ENCODE measurements at regions not wholly inside any gene's neighbourhood (a gene's known extent, or its start where the extent isn't known, plus 50 kb on each side); places are given as distances from the start of the nearest gene placed in this dataset.

DNA sequence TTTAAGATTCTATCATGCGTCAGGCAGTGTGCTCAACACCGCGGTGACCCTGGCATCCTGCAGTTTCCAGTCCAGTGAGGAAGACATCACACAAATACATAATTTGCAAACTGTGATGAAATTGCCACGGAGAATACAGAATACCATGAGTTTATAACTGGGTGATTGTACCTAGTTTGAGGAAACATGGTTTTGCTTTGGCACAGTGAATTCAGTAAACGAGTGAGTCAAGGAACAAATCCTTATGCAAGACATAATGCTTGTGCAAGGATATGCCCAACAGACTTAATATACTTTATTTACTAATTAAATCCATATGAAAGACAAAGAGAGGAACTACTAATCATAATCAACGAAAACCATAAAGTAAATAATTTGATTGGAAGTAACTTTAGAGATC is 311.8 kb upstream of the TMTC1 start:
- H3K4me3 ChIP-seq (ENCODE audit: low read length) = no peak overlapping the region
- no peaks in the 10 kb centered on the region for H3K4me1 ChIP-seq (ENCODE audit: control insufficient read depth, insufficient read depth, low read length)
- no peaks in the 10 kb centered on the region for H3K36me3 ChIP-seq (ENCODE audit: control insufficient read depth, insufficient read depth, low read length)
- H3K9me3 ChIP-seq (ENCODE audit: control insufficient read depth, low read length) = no peaks in the 10 kb centered on the region
- no peak overlapping the region for H3K9ac ChIP-seq (ENCODE audit: low read length)
- no peaks in the 10 kb centered on the region for H3K27me3 ChIP-seq (ENCODE audit: control insufficient read depth, insufficient read depth, low read length)

DNA sequence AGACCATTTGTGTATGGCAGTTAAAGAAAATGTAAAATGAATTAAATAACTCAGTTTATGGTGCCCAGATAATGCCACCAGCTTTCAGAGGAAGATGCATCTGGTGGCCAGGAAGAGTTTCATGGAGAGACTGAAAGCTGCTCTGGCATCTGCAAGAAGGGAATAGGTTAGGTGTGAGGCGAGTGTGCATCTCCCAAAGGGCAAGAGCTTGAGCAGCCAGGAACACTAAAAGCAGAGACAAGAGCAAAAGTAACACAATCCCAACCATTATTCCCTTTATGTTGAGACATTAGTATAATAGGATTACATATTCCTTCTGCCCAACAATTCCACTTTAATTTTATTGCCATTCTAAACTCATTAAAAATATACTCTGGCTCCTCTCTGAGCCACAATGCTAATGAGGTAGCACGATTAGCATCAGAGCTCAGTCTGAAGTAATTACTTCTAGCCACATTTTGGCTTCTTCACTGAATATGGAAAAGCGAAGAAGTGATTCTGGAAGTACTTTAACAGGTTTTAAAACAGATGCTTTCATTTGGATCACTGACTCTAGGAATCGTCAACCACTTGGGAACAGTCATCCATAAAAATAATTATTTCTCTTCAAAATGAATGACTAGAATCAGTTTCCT is 309.4 kb upstream of the TMTC1 start:
- Histone ChIP-seq H3K27me3 (ENCODE audit: control insufficient read depth, insufficient read depth, low read length) (no peaks in the 10 kb centered on the region), H3K4me1 (ENCODE audit: control insufficient read depth, insufficient read depth, low read length) (no peaks in the 10 kb centered on the region), H3K4me3 (ENCODE audit: low read length) (no peak overlapping the region), H3K36me3 (ENCODE audit: control insufficient read depth, insufficient read depth, low read length) (no peaks in the 10 kb centered on the region), H3K9me3 (ENCODE audit: control insufficient read depth, low read length) (no peaks in the 10 kb centered on the region), H3K9ac (ENCODE audit: low read length) (no peak overlapping the region)

DNA sequence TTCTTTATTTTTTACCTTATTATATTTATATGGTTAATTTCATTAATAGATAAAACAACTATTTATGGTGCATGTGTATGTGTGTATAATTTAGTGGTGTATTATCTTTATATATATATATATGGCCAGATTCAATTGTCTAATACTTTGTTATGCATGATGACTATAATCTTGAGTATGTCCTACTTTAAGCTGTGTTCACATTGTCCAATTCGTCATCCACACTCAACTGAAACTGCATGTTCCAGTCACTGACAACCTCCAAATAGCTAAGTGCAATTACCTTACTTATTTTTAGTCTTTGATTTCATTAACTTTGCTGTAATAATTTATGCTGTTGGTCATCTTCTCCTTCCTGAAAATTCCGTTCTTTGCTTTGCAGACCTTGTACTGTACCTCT is 306.5 kb upstream of the TMTC1 start:
- H3K9me3 ChIP-seq (ENCODE audit: control insufficient read depth, low read length) = no peaks in the 10 kb centered on the region
- H3K36me3 ChIP-seq (ENCODE audit: control insufficient read depth, insufficient read depth, low read length) = no peaks in the 10 kb centered on the region
- no peak overlapping the region for H3K9ac ChIP-seq (ENCODE audit: low read length)
- H3K27me3 ChIP-seq (ENCODE audit: control insufficient read depth, insufficient read depth, low read length) = no peaks in the 10 kb centered on the region
- no peaks in the 10 kb centered on the region for H3K4me1 ChIP-seq (ENCODE audit: control insufficient read depth, insufficient read depth, low read length)
- H3K4me3 ChIP-seq (ENCODE audit: low read length) = no peak overlapping the region

DNA sequence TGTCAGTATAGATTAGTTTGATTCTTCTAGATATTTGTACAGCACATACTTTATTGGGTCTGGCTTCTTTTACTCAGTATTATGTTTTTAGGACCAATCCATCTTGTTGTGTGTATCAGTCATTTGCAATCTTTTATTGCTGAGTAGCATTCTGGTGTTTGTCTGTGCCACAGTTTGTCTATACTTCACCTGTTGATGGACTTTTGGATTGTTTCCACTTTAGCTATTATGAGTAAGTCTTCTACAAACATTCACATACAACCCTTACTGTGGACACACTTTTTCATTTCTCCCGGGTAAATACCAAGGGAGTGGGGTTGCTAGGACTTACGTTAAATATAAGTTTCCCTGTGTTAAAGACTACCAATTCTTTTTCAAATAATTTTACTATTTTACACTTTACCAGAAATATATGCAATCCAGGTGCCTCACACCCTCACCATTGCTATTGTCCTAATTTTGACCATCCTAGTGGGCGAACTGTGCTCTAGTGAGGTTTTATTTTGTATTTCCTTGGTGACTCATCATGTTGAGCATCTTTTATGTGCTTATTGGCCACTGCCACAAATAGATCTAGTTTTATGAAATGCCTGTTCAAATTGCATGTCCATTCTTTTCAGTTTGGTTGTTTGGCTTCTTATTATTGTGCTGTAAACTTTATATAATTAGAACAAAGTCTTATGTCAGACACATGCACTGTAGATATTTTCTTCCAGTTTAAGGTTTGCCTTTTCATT is 304.7 kb upstream of the TMTC1 start:
- H3K4me3 ChIP-seq (ENCODE audit: low read length) = no peak overlapping the region
- H3K36me3 ChIP-seq (ENCODE audit: control insufficient read depth, insufficient read depth, low read length) = no peaks in the 10 kb centered on the region
- no peak overlapping the region for H3K9ac ChIP-seq (ENCODE audit: low read length)
- H3K4me1 ChIP-seq (ENCODE audit: control insufficient read depth, insufficient read depth, low read length) = no peaks in the 10 kb centered on the region
- H3K27me3 ChIP-seq (ENCODE audit: control insufficient read depth, insufficient read depth, low read length) = no peaks in the 10 kb centered on the region
- H3K9me3 ChIP-seq (ENCODE audit: control insufficient read depth, low read length) = no peaks in the 10 kb centered on the region

DNA sequence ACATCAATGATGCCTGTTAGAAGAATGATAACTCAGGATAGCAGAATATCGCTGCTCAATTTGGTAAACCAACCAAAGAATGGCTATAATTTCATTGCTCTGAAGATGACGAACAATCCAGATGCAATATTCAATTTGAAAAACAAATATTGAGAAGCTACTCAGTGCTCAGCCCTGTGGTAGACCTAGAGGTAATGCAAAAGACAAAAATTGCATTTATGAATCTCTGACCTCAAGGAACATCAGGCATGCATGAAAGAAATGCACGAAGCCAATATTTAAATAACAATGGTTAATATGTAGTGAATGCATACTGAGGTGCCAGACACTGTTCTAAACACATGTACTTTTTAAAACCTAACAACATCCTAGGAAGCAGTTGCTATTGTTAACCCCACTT is 298.6 kb upstream of the TMTC1 start:
- no peak overlapping the region for H3K4me3 ChIP-seq (ENCODE audit: low read length)
- no peaks in the 10 kb centered on the region for H3K9me3 ChIP-seq (ENCODE audit: control insufficient read depth, low read length)
- no peak overlapping the region for H3K9ac ChIP-seq (ENCODE audit: low read length)
- H3K36me3 ChIP-seq (ENCODE audit: control insufficient read depth, insufficient read depth, low read length) = no peaks in the 10 kb centered on the region
- H3K4me1 ChIP-seq (ENCODE audit: control insufficient read depth, insufficient read depth, low read length) = no peaks in the 10 kb centered on the region
- H3K27me3 ChIP-seq (ENCODE audit: control insufficient read depth, insufficient read depth, low read length) = no peaks in the 10 kb centered on the region

DNA sequence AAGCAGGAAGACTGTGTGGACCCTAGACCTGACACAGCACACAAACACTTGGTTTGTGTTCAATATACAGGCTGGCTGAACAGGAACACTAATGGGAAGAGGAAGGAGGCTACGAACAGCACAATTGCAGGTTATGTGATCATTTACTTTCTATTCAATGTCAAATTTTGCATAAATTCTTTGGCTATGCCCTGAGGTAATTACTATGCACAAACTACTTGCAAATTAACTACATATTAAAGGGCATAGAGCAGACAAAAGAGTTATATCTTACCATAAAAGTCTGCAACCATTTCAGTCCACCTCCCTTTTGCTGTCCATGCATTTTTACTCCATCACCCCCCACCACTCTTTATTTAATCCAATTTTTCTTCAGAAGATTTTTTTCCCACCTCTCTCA is 291.2 kb upstream of the TMTC1 start:
- H3K36me3 ChIP-seq (ENCODE audit: control insufficient read depth, insufficient read depth, low read length) = no peaks in the 10 kb centered on the region
- H3K4me1 ChIP-seq (ENCODE audit: control insufficient read depth, insufficient read depth, low read length) = no peaks in the 10 kb centered on the region
- no peaks in the 10 kb centered on the region for H3K9me3 ChIP-seq (ENCODE audit: control insufficient read depth, low read length)
- no peaks in the 10 kb centered on the region for H3K27me3 ChIP-seq (ENCODE audit: control insufficient read depth, insufficient read depth, low read length)
- H3K9ac ChIP-seq (ENCODE audit: low read length) = no peak overlapping the region
- H3K4me3 ChIP-seq (ENCODE audit: low read length) = no peak overlapping the region

DNA sequence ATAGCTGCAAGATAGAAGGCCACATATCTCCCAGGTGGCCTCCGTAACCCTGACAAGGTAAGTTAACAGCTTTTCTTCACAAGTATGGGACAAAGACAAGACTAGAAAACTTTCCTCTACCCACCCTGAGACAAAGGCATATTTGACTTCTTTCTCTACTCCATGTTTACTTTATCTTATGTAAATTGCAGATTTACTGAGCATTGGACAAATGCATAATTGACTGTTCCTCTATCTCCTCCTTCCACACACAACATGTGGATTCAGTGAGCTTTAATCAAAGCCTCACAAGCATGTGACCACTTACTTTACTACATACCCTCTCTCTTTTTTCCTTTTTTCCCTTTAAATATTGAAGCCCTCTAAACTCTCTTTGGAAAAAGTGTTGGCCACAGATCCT is 289.1 kb upstream of the TMTC1 start:
- Histone ChIP-seq H3K27me3 (ENCODE audit: control insufficient read depth, insufficient read depth, low read length) (no peaks in the 10 kb centered on the region), H3K9me3 (ENCODE audit: control insufficient read depth, low read length) (no peaks in the 10 kb centered on the region), H3K4me3 (ENCODE audit: low read length) (no peak overlapping the region), H3K4me1 (ENCODE audit: control insufficient read depth, insufficient read depth, low read length) (no peaks in the 10 kb centered on the region), H3K9ac (ENCODE audit: low read length) (no peak overlapping the region), H3K36me3 (ENCODE audit: control insufficient read depth, insufficient read depth, low read length) (no peaks in the 10 kb centered on the region)

DNA sequence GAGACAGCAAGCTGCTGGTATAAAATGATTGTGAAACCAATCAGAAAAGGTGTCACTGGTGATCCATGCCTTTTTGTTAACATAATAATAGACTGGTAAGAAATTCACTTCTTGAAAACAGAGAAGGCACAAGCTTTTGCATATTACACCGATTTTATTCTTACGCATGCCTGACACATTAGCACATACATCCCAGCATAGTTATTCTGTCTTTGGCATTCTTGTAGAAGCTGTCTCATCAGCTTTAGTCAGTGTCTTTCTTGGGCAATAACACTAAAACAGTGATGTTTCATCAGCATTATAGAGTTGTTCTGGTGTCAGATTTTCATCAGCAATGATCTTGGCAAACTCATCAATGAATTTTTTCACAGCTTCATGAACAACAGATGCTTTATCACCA is 283.4 kb upstream of the TMTC1 start:
- Histone ChIP-seq H3K4me3 (ENCODE audit: low read length) (no peak overlapping the region), H3K27me3 (ENCODE audit: control insufficient read depth, insufficient read depth, low read length) (no peaks in the 10 kb centered on the region), H3K9me3 (ENCODE audit: control insufficient read depth, low read length) (no peaks in the 10 kb centered on the region), H3K36me3 (ENCODE audit: control insufficient read depth, insufficient read depth, low read length) (no peaks in the 10 kb centered on the region), H3K9ac (ENCODE audit: low read length) (no peak overlapping the region), H3K4me1 (ENCODE audit: control insufficient read depth, insufficient read depth, low read length) (no peaks in the 10 kb centered on the region)

DNA sequence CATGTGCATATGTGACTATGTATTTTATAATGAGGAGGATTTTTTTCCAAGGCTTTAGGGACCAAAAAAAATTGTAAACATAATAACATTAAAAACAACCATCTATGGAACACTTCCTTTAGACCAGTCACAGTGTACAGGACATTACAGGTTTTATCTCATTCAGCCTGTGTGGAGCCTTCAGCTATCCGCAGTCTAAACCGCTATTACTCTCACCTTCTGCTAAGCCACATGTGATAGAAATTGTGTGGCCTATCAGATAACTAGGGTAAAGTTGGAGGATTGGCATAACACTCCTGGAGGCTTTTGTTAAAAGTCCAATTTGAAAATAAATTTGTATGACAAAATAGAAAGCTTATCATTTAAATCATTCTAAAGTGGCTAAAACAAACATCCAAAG is 281.2 kb upstream of the TMTC1 start:
- Histone ChIP-seq H3K4me1 (ENCODE audit: control insufficient read depth, insufficient read depth, low read length) (no peaks in the 10 kb centered on the region), H3K36me3 (ENCODE audit: control insufficient read depth, insufficient read depth, low read length) (no peaks in the 10 kb centered on the region), H3K27me3 (ENCODE audit: control insufficient read depth, insufficient read depth, low read length) (no peaks in the 10 kb centered on the region), H3K4me3 (ENCODE audit: low read length) (no peak overlapping the region), H3K9me3 (ENCODE audit: control insufficient read depth, low read length) (no peaks in the 10 kb centered on the region), H3K9ac (ENCODE audit: low read length) (no peak overlapping the region)

DNA sequence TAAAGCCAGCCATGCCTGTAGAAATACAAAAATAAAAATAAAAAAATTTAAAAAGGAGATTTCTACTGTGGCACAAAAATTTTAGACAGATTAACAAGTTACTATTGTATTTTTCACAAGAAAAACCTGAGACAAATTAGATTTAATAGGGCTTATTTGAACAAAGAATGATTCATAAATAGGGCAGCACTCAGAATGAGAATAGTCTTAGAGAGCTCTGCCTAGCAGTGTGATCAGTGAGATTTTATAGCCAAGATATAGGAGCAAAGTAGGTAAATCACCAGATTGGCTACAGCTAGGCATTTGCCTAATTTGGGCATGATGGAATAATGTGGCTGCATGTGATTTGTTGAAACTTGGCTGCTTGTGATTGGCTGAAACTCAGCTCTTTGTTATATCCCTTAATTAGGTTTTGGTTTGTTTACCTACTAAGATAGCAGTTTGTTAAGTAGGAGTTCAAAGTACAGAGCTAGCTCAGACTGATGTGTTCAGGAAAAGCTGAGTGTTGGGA is 279.7 kb upstream of the TMTC1 start:
- H3K36me3 ChIP-seq (ENCODE audit: control insufficient read depth, insufficient read depth, low read length) = no peaks in the 10 kb centered on the region
- H3K4me3 ChIP-seq (ENCODE audit: low read length) = no peak overlapping the region
- H3K9me3 ChIP-seq (ENCODE audit: control insufficient read depth, low read length) = no peaks in the 10 kb centered on the region
- H3K9ac ChIP-seq (ENCODE audit: low read length) = no peak overlapping the region
- no peaks in the 10 kb centered on the region for H3K4me1 ChIP-seq (ENCODE audit: control insufficient read depth, insufficient read depth, low read length)
- H3K27me3 ChIP-seq (ENCODE audit: control insufficient read depth, insufficient read depth, low read length) = no peaks in the 10 kb centered on the region

DNA sequence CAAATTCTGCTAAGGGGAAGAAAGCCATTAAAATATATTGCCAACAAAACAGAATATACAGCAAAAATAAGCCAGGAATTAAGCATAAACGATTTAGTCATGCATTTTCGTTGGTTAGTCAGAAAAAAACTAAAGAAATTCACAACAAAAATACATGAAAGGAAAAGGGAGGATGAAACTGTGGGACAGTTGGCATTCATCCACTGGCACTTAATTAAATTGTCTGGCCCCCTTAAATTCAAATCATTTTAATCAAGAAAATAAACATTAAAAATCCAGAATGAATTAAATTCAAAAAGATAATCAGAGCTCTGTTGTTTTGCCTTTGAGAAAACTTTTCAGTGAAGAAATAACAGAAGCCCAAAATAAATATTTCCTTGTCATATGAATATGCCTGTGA is 264.6 kb upstream of the TMTC1 start:
- Histone ChIP-seq H3K9ac (ENCODE audit: low read length) (no peak overlapping the region), H3K9me3 (ENCODE audit: control insufficient read depth, low read length) (no peaks in the 10 kb centered on the region), H3K4me3 (ENCODE audit: low read length) (no peak overlapping the region), H3K27me3 (ENCODE audit: control insufficient read depth, insufficient read depth, low read length) (no peaks in the 10 kb centered on the region), H3K36me3 (ENCODE audit: control insufficient read depth, insufficient read depth, low read length) (no peaks in the 10 kb centered on the region), H3K4me1 (ENCODE audit: control insufficient read depth, insufficient read depth, low read length) (no peaks in the 10 kb centered on the region)

DNA sequence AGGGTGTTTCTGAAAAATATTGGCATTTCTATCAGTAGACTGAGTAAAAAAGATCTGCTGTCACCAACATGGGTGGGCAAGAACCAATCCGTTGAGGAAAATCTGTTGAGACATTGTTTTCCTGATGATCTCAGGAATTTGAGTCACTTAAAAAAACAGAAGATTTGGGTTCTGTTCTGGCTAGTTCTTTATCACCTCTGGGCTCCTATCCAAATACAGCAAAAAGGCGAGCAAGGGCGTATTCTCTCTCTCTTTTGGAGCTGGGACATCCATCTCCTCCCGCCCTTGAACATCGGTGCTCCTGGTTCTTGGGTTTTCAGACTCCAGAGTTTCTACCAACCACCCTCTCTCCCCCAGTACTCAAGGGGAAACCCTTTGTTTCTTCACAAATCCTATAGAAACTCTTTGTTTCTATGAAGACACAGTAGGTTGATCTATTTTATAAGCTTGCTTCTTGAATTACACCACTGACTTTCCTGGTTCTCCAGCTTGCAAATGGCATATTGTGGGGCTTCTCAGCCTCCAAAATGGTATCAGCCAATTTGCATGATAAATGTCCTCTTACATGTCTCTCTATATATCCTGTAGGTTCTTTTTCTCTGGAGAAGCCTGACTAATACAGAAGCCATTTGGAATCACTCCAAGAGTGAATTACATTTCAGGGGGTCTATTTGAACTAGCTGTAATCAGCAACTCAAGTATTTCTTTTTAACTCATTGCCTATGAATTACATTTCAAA is 263.9 kb upstream of the TMTC1 start:
- Histone ChIP-seq H3K9me3 (ENCODE audit: control insufficient read depth, low read length) (no peaks in the 10 kb centered on the region), H3K9ac (ENCODE audit: low read length) (no peak overlapping the region), H3K4me3 (ENCODE audit: low read length) (no peak overlapping the region), H3K27me3 (ENCODE audit: control insufficient read depth, insufficient read depth, low read length) (no peaks in the 10 kb centered on the region), H3K36me3 (ENCODE audit: control insufficient read depth, insufficient read depth, low read length) (no peaks in the 10 kb centered on the region), H3K4me1 (ENCODE audit: control insufficient read depth, insufficient read depth, low read length) (no peaks in the 10 kb centered on the region)

All from mucosa of stomach (tissue), 1 donor.